ENCODE measurements at regions not wholly inside any gene's neighbourhood (a gene's known extent, or its start where the extent isn't known, plus 50 kb on each side); places are given as distances from the start of the nearest gene placed in this dataset.
"Not testable (repeated sequence)": the region's sequence is repeated elsewhere in the genome, so short reads cannot be mapped to it uniquely, and the experiment has no call there.

GRCh38 chr1:146688893-146689292 is 249.2 kb upstream of the NBPF12 start:
- not testable (repeated sequence) for TF ChIP-seq CTCF (conservative IDR thresholded peaks at IDR 0.05 in 1 of 2, IDR thresholded peaks at IDR 0.05 in 1 of 2; ENCODE audit: extremely low read depth in 1 of 2, insufficient read depth in 1 of 2, low read depth in 1 of 2, low read length in 2 of 2); EZH2 (IDR thresholded peaks at IDR 0.05; ENCODE audit: borderline replicate concordance, low read length)
